Breast epithelium (tissue), 4 donors: ENCODE measurements at regions not wholly inside any gene's neighbourhood (a gene's known extent, or its start where the extent isn't known, plus 50 kb on each side); places are given as distances from the start of the nearest gene placed in this dataset.

ENCODE experiments used
- DNase-seq, 2 donors: peaks; one replicate each; pipeline ENCODE4 v3.0.0-alpha.2; 2019; ENCODE audit warnings: low spot score in 2 of 2
- H3K27ac ChIP-seq, 2 donors: fragments of 200-600 bp; sonication (generic) in 1 of 2; one replicate each; pipeline ENCODE4 v1.5.1; 2016 to 2019; ENCODE audit warnings: mild to moderate bottlenecking in 1 of 2
- H3K27me3 ChIP-seq, 2 donors: fragments of 200-600 bp; sonication (generic) in 1 of 2; one replicate each; pipeline versions ENCODE4 v1.5.1 to v1.6.0; 2017 to 2019; ENCODE audit warnings: control low read depth in 1 of 2, mild to moderate bottlenecking in 1 of 2
- H3K36me3 ChIP-seq: fragments of 200-600 bp; one replicate; pipeline ENCODE4 v1.5.1; 2019
- H3K4me1 ChIP-seq, 2 donors: fragments of 200-600 bp; sonication (generic); one replicate each; pipeline ENCODE4 v1.5.1; 2016 to 2019; ENCODE audit warnings: control low read depth in 1 of 2
- H3K4me3 ChIP-seq, 3 donors: fragments of 200-600 bp; sonication (generic); 1 replicate in 2 of 3; 2 replicates in 1 of 3; pipeline ENCODE4 v1.5.1; 2016 to 2019; ENCODE audit warnings: mild to moderate bottlenecking in 3 of 3, moderate library complexity in 2 of 3
- H3K9me3 ChIP-seq, 2 donors: fragments of 200-600 bp; sonication (generic) in 1 of 2; one replicate each; pipeline ENCODE4 v1.5.1; 2016 to 2019; ENCODE audit warnings: control low read depth in 1 of 2
- CTCF ChIP-seq, 3 donors: fragments of 450-650 bp; IDR thresholded peaks; one replicate each; pipeline ENCODE4 v1.5.1; 2016 to 2017; ENCODE audit warnings: antibody characterized with exemption in 3 of 3, mild to moderate bottlenecking in 3 of 3, moderate library complexity in 3 of 3
- POLR2A ChIP-seq: fragments of 450-650 bp; IDR thresholded peaks from one replicate; pipeline ENCODE4 v1.6.1; 2016; ENCODE audit warnings: antibody characterized with exemption, mild to moderate bottlenecking, moderate library complexity
- POLR2AphosphoS5 ChIP-seq, 3 donors: sonication (generic); formaldehyde crosslinking; IDR thresholded peaks; one replicate each; pipeline ENCODE4 v1.6.1; 2017; ENCODE audit warnings: antibody characterized with exemption in 3 of 3
- intact Hi-C: fragments of 100-400 bp; cut with DNase I; formaldehyde crosslinking; loops from one replicate; pipeline ENCODE4 v1.15.1; 2023; ENCODE audit warnings: low total_unique reads

GRCh38 chr9:107175041-107175440 lies 108.0 kb upstream of the RAD23B start:
- DNase-seq: no peak
- Histone ChIP-seq H3K9me3 (no peaks in the 10 kb centered on the region), H3K4me3 (no peak overlapping the region), H3K27ac (no peak overlapping the region), H3K36me3 (no peaks in the 10 kb centered on the region), H3K27me3 (no peaks in the 10 kb centered on the region), H3K4me1 (no peaks in the 10 kb centered on the region)
- TF ChIP-seq POLR2A (no peak), CTCF (IDR thresholded peaks at IDR 0.05) (no peak), POLR2AphosphoS5 (IDR thresholded peaks at IDR 0.05) (no peak)
- intact Hi-C loops: no loop called here

GRCh38 chr9:107175816-107176435 lies 107.2 kb upstream of the RAD23B start:
- DNase-seq: no peak
- intact Hi-C loops: no loop called here
- Histone ChIP-seq H3K4me3 (no peak overlapping the region), H3K36me3 (no peaks in the 10 kb centered on the region), H3K27ac (no peak overlapping the region), H3K27me3 (no peaks in the 10 kb centered on the region), H3K9me3 (no peaks in the 10 kb centered on the region), H3K4me1 (no peaks in the 10 kb centered on the region)
- TF ChIP-seq CTCF (IDR thresholded peaks at IDR 0.05) (no peak), POLR2AphosphoS5 (IDR thresholded peaks at IDR 0.05) (no peak), POLR2A (no peak)

- Histone ChIP-seq H3K36me3 (no peaks in the 10 kb centered on the region), H3K27ac (no peak overlapping the region), H3K4me1 (no peaks in the 10 kb centered on the region), H3K9me3 (no peaks in the 10 kb centered on the region), H3K4me3 (no peak overlapping the region), H3K27me3 (no peaks in the 10 kb centered on the region)
- no peak for DNase-seq
- intact Hi-C loops: no loop called here
- TF ChIP-seq CTCF (IDR thresholded peaks at IDR 0.05) (no peak), POLR2AphosphoS5 (IDR thresholded peaks at IDR 0.05) (no peak), POLR2A (no peak)
Observed at GRCh38 chr9:107176436-107177151, 106.5 kb upstream of the RAD23B start.

GRCh38 chr9:107177243-107177839 lies 105.7 kb upstream of the RAD23B start:
- intact Hi-C loops: no loop called here
- TF ChIP-seq POLR2AphosphoS5 (IDR thresholded peaks at IDR 0.05): no peak
- no peak for TF ChIP-seq POLR2A
- TF ChIP-seq CTCF (IDR thresholded peaks at IDR 0.05): no peak
- no peak for DNase-seq
- Histone ChIP-seq H3K4me3 (no peak overlapping the region), H3K27ac (no peak overlapping the region), H3K4me1 (no peaks in the 10 kb centered on the region), H3K9me3 (peaks cover 0 to 5% of the 10 kb centered on the region in 2 donors), H3K36me3 (no peaks in the 10 kb centered on the region), H3K27me3 (no peaks in the 10 kb centered on the region)

GRCh38 chr9:107177857-107178256 lies 105.2 kb upstream of the RAD23B start:
- intact Hi-C loops: no loop called here
- Histone ChIP-seq H3K9me3 (peaks cover 0 to 7% of the 10 kb centered on the region in 2 donors), H3K27ac (no peak overlapping the region), H3K4me1 (no peaks in the 10 kb centered on the region), H3K4me3 (no peak overlapping the region), H3K36me3 (no peaks in the 10 kb centered on the region), H3K27me3 (no peaks in the 10 kb centered on the region)
- no peak for DNase-seq
- TF ChIP-seq POLR2AphosphoS5 (IDR thresholded peaks at IDR 0.05) (no peak), POLR2A (no peak), CTCF (IDR thresholded peaks at IDR 0.05) (no peak)
